IPS-NIHi7 (cell line): ENCODE measurements at regions not wholly inside any gene's neighbourhood (a gene's known extent, or its start where the extent isn't known, plus 50 kb on each side); places are given as distances from the start of the nearest gene placed in this dataset.

Experiments
- DNase-seq: peaks from one replicate; pipeline ENCODE4 v3.0.0; 2012; ENCODE audit warnings: mixed read lengths; ENCODE audit errors: extremely low spot score

DNA sequence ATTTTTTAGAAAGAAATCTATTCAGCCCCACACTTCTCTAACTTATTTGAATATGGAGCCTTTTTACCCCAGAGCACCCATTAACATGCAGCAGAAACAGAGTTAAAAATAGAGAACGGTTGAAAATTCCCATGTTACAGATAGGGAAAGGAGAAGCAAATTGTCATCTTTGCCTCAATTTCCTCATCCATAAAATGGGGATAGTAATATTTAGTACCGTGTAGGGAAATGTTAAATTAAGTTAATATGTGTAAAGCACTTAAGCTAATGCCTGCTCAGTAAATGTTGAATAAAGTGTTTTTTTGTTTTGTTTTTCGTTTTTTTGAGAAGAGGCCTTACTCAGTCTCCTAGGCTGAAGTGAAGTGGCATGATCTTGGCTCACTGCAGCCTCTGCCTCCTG is 50.3 kb downstream of the NAV1 start:
- DNase-seq = no peak

DNA sequence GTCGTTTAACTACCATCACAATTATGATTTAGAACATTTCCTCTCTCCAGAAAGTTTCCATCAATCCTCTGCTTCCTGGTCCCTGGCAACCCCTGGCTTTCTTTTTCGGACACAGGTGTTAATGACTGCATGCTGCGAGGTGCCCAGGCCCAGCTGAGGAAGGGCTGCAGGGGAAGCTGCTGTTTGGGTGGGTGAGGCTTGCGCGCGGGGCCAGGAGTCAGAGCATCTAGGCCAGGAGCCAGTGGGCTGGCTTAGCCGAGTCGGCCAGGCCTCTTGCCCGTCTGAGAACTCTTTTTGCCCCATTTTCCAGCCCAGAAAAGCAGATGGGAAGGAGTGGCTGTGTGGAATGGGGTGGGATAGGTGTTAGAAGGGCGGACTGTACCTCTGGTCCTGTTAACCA is 51.5 kb downstream of the NAV1 start:
- DNase-seq = no peak

DNA sequence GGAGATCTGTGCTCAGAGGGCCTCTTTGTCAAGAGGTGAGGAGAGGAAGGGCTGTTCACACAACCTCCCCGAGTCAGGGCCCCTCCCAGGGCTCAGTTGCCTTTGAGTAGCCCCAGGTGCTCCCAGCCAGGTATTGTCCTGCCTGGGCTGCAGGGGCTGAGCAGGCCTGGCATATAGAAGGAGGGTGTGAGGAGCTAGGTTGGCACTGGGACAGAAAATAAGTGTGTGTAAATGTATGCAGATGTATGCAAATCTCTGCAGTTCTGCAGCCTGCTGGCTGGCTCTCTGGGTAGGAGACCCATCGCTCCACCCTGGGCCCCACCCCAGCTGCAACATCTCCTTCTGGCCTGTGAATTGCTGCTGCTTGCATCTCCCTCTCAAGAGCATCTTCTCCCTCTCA is 52.4 kb downstream of the NAV1 start:
- DNase-seq = no peak

DNA sequence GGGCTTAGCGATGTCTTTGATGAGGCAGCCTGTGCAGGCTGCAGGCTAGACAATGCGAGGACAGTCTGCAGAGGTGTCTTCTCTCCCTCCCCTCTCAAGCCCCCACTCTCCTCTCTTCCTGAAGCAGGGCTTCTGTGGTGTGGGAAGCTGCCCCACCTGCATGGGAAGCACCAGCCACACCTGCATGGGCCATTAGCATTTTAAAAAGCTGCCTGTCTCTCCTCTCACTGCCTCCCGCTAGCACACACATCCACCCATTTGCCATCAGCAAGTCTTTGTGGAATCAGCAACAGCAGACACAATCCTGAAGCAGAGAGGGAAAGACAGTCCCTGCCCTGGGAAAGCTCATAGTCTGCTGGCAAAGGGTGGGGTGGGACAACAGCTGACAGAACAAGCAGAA is 53.1 kb downstream of the NAV1 start:
- DNase-seq = no peak

DNA sequence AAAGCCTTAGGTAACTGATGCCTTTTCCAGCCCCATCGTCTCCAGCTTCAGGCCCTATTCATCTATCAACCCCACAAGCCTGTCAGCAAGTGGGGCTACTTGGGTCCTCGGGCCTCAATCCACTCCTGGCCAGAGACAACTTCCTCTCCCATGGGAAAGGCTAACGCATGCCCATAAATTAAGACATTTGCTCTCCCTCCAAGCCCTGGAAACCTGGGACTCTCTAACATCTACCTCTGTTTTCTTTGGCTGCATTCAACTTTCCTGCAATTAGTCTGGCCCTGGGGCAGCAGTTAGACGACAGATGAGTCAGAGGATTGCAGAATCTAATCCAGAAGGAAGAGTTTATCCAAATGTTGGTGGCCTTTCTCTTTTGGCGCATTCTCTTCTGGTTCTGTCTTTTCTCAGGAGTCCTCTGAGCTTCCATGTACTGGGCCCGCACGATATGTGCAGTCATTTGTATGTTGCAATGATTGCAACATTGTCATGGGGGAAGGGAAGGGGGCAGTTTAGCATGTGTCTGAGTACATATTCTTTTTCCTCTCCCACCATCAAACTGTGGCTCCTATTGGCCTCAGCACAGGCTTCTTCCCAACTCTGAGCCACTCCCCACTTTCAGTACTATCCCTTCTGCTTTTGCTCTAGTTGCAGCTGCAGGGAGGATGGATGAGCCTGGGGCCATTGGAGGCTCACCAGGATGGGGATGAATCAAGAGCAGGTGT is 54.4 kb downstream of the NAV1 start:
- DNase-seq = no peak

DNA sequence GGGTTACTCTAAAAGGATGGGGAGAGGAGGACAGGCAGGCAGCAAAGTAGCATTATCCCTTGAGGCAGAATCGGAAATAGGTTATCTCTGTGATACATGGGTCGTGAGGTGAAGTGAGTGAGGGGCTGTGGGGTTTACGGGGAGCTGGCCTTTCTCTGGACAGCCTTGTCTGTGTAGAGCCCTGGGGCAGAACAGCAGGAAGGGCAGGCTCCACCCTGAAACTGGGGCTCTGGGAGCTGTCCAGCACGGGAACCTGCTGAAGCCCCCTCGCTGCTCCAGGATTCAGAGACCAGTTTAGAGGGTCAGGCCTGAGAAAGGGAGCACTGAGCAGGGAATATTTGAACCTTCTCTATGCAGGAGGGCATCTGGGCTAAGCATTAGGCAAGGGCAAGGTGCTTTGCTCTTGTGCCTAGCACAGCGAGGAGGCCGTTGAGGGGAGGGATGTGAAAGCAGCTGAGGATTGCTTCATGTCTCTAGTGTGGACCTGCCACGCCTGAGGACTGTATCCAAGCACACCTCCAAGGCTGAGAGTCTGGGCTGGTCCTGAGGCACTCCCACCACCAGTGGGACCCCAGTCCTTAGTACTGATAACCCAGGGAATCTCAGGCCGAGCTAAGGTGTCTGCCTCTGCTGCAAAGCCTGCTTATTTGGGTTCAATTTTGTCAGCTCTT is 55.8 kb downstream of the NAV1 start:
- peak; percentile 91 for DNase-seq

DNA sequence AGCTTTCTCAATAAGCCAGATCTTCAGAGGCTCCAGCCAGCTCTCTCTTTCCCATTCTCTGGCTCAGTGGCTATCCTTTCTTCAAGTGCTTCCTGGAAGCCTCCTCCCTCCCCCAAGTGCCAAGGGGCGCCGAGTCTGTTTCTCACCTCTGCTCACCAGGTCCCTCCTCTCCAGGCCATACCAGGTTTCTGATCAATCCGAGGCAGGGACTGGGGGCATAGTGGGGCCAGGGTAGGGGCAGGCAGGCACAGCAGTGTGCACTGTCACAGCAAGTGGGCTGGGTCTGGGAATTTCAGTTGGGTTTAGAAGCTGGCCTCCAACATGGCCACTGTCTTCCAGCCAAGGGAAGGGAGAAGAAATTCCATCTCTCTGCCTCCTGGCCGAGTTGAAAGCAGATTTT is 56.5 kb downstream of the NAV1 start:
- DNase-seq = no peak

DNA sequence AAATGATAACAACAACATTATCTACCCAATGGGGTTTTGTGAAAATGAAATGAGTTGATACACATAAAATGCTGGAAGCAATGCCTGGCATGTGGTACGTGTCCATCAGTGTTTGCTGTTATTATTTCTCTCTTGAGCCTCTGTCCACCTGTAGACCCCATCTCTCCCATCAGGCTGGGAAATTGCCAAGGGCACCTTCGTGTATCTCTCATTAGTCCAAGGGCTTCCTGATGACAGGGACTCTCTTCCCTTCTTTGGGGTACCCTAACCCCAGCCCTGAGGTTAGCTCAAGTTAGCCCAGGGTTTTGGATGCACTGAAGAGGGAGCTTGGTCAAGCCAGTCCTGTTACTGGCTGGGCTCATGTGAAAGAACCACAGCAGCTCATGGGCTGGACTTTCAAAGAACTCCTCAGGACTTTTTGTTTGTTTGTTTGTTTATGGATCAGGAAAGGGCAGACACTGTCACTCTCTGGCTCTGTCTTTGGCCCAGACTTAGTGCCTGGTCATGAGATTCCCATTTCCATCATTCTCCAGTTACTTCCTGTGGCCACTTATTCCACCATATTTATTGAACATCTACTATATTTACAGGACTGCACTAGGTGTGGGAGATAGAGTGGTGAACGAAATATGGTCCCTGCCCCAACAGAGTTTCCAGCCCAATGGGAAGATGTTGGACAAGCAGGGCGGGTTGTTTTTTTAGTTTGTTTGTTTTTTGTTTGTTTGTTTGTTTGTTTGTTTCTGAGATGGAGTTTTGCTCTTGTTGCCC is 57.4 kb downstream of the NAV1 start:
- no peak for DNase-seq

DNA sequence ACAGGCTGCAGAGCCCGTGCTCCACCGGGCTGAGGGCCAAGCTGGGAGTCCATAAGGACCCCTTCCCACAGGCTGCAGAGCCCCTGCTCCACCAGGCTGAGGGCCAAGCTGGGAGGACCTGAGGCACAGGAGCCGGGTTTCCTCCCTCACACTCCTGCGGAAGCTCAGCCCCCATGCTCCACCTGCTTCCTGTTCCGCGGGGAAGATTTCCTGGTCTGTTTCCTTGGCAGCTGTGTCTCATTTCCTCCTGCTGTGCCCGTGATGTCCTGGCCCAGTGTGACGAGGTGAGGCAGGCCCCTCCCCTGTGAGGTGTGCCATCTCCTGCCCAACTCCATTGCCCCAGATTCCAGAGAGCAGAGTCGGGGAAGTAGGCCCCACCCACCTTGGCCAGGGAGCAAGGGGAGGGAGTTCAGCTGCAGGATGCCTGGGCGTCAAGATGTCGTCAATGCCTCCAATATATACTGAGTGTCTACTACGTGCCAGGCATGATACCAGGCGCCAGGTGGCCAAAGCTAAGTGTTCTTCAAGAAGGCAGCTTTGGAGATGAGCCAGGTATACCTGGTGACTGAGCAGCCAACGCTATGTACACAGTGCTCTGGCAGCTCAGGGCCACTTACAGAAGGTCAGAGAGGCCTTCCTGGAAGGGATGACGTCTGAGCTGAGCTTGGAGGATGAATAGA is 58.8 kb downstream of the NAV1 start:
- DNase-seq = no peak

DNA sequence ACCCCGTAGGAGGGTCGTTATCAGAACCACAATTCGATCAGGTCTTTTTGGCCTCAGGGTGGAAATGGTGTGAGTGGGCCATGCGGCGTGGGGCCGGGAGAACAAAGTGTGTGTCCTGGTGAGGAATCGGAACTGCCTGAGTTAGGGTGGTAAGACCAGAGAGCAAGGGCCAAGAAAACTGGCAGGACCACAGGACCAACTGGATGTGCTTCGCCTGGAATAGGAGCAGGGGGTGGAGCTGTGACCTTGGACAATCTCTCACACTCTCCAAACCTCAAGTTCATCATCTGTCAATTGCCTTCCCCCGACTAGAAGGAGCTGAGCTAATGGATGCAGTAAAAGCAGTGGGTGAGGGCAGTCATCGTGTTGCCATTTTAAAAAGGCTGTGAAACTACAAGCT is 59.5 kb downstream of the NAV1 start:
- no peak for DNase-seq

DNA sequence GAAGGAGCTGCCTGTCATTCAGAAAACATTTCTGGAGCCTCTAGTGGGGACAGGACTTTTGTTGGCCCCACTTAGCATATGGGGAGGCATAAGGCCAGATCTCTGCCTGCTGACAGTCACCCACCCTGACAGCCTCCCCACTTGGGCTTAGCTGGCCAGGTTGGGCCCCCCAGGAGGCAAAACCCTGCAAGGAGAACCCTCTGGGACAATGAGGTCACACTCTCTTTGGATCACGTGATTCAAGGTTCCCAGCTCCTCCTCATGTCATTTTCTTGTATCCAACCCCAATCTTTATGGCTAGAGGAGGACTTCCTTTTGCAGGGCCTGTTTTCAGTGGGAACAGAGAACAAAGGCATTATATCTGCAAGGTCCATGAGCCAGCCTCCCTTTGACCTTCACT is 60.0 kb downstream of the NAV1 start:
- DNase-seq = no peak

DNA sequence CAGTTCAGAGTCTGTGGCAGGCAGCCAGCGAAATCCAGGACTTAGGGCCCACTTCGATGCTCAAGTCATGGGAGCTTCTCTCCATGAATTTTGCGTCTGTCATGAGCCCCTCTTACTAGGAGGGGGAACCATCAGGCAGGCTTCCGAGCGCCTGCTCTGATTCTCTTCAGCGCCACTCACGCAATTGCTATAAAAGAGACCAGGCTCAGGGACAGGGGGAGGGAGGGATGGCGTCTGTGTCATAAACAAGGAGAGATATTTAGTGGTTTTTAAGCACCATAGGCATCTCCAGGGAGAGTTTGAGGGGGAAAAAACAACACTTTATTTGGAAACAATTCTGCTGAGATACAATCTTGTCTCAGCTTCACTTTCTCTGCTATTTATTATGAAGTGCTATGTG is 60.6 kb downstream of the NAV1 start:
- no peak for DNase-seq

DNA sequence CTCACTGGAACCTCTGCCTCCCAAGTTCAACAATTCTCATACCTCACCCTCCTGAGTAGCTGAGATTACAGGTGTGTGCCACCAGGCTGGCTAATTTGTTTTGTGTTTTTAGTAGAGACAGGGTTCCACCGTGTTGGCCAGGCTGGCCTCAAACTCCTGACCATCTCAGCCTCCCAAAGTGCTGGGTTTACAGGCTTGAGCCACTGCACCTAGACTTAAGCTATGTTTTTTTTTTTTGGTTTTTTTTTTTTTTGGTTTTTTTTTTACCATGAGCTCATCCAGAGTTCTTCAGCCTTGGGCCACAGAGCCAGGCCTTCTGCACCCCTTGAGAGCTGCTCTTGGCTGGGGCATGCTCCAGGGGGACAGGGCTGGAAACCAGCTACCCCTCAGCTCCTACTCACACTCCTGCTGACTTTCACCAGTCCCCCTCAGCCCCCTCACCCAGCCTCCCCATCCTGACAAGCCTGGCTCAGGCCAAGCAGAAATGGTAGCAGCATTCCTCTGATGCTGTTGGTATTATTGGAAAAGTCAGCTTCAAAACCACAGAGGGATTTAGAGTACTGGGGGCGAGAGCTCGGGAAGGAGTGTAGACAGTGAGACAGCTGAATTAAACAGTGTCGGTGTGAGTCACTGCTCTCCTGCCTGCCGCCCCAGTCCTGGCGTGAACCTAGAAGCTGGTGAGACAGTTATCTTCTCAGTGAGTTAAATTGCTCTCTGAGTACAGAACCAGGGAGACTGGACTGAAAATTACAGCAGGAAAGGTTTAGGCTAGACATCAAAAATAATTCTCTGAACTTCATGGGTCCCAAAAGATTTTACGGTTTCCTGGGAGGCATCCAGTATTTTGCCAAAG is 63.7 kb downstream of the NAV1 start:
- DNase-seq = no peak

DNA sequence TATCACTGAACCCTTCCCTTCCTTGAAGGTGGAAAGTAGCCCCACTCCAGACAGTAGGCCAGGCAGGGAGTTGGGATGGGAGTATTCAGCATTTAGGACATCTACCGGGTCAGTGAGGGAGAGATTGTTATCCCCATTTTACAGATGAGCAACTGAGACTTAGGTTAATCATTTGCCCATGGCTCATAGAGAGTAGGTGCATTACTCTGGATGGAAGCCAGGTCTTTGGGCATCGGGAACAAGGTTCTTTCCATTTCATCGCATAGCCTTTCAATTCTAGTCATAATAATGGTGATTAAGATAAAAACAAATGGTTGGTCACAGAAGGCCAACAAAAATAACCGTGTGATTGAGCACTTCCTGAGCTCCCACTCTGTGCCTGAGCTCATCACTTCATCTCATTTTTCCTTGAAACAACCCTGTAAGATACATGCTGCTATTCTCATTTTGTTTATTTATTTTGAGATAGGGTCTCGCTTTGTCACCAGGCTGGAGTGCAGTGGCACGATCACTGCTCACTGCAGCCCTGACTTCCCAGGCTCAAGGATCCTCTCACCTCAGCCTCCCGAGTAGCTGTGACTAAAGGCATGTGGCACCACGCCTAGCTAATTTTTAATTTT is 64.8 kb downstream of the NAV1 start:
- no peak for DNase-seq

DNA sequence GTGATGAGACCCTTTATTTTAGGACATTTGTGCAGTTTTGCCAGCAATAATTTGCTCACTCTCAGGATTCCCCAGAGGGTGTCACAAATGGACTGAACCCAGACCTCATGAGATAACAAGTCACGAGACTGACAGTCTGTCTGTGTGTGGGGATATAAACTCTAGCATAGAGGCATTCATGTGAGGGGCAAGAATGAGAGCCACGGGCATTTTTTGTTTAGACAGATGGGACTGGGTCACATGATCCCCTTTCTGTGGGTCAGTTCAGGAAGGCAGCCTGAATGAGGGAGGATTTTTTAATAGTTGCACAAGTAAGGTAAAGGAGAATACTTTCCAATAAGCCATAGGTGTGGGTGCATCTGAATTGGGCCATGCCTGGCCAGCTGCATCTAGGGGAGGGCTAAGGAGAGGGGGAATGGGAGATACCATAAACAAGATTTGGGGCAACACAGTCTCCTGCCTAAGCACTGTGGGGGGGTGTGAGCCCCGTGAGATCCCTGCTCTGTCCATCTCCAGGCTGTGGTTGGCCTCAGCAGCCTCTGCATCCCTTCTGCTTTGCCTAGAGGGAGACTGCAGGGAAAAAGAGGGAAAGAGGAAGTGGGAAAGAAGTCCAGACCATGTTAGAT is 66.6 kb downstream of the NAV1 start:
- DNase-seq = no peak

DNA sequence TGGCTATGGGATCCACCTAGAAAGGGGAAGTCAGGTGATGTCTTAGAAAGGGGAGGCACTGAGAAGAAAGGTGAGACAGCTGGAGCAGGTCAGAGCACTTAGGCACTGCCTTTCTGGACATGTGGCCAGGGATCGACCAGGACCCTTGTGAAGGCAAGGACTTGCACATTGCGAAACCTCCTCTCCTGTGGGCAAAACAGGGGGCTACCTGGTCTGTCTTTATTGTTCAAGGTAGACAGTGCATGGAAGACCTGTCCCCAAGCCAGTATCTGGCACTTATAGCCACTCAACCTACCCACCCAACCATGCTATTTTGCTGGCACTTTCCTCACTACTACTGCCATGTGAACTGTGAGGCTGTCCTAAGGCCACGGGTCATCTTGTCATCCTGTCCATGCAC is 67.2 kb downstream of the NAV1 start:
- DNase-seq = no peak

DNA sequence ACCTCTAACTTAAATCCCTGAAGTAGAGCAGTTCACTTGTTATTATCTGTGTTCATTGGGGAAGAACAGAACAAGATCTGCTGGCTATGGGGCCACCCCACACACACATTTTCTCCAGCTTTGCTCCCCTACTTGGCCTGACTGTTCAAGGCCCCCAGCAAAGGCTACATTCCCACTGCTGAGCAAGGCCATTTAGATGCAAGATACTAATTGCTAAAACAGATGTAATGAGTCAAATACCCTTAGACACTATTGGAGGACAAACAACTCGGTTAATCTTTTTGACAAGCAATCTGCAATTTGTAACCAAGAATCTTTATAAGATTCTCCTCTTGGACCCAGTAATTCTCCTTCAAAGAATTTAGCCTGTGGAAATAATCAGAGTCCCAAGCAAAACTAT is 67.7 kb downstream of the NAV1 start:
- DNase-seq = no peak

DNA sequence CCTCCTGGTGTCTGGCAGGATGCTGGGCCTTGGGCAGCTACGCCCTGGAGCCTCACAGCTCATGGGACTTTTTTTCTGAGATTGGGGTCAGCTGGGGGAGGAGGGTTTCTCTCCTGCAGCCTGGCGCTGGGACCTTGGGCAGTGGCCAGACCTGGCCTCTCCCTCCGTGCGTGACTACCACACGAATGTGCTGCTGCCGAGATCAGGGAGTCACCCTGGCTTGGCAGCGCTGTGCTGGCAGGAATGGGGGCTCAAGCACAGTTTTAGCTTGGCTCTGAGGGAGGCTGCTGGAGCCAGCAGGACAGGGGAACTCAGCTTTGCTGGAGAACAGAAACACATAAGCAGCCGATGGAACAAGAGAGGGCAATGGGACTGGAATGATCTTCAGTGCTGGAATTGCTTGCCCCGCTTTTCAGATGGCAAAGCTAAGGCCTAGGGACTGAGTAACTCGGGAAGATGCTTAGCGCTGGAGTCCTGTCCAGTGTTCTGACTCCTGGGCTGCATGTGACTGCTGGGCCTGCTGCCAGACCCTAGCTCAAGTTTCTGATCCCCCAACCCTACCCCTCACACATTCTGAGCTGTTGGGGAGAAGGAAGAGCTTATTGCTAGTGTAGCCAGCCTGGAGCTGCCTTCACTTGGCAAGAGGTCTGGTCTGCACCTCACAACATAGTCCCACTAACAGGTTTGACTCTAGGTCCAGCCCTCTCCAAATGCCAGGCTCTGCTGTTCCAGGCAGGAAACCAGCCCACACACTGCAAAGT is 69.9 kb downstream of the NAV1 start:
- no peak for DNase-seq

DNA sequence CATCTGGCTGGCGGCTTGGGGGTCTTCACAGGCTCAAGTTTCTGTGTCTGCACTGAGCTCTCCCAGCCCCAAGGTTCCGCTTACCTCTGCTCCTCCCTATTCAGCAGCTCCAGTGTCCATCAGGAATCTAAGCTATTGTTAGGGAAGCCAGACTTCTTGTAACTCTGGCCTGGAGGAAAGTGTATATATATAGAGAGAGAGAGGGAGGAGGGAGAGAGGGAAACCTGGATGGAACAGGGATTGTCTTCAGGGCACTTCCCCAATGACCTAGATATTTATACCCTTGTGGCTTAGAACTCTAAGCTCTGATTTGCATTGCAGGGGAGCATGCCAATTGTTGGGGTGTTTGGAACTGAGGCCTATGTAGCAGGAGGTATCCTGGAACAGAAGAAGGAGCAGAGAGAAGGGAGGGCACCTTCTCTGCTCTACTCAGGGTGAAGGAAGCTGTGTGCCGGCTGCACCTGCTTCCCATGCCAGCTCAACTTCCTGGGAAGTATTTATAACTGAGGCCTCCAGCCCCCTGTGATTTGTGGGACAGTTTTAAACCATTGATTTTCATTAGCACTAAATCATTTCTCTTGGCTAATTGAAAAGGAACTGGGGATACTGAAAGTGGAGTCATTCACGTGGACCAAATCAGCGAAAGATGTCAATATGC is 70.9 kb downstream of the NAV1 start:
- no peak for DNase-seq
